HUES48 (cell line): ENCODE measurements at regions not wholly inside any gene's neighbourhood (a gene's known extent, or its start where the extent isn't known, plus 50 kb on each side); places are given as distances from the start of the nearest gene placed in this dataset.

Experiments
- H3K27ac ChIP-seq: one replicate; pipeline ENCODE4 v1.7.0; 2013; ENCODE audit warnings: low read depth, low read length, inconsistent platforms
- H3K27me3 ChIP-seq: 2 replicates; pipeline ENCODE4 v1.6.1; 2013; ENCODE audit warnings: mild to moderate bottlenecking, low read length; ENCODE audit not compliant: control insufficient read depth, insufficient read depth
- H3K36me3 ChIP-seq: 2 replicates; pipeline ENCODE4 v1.6.1; 2013; ENCODE audit warnings: low read length; ENCODE audit not compliant: control insufficient read depth, insufficient read depth
- H3K4me1 ChIP-seq: 2 replicates; pipeline ENCODE4 v1.6.1; 2013; ENCODE audit warnings: mild to moderate bottlenecking, low read length; ENCODE audit not compliant: control insufficient read depth, insufficient read depth
- H3K4me3 ChIP-seq: 2 replicates; pipeline ENCODE4 v1.5.1; 2013; ENCODE audit warnings: mild to moderate bottlenecking, low read depth, low read length
- H3K9ac ChIP-seq: 2 replicates; pipeline ENCODE4 v1.6.1; 2013; ENCODE audit warnings: mild to moderate bottlenecking, low read depth, low read length, moderate library complexity
- H3K9me3 ChIP-seq: 2 replicates; pipeline ENCODE4 v1.6.1; 2013; ENCODE audit warnings: low read length; ENCODE audit not compliant: control insufficient read depth, insufficient read depth

- H3K27ac ChIP-seq, result no peak overlapping the region
- no peaks in the 10 kb centered on the region for H3K9me3 ChIP-seq
- H3K4me3 ChIP-seq, result no peak overlapping the region
- H3K36me3 ChIP-seq, result no peaks in the 10 kb centered on the region
- H3K9ac ChIP-seq, result no peak overlapping the region
- H3K27me3 ChIP-seq, result no peaks in the 10 kb centered on the region
- peaks cover 15% of the 10 kb centered on the region for H3K4me1 ChIP-seq
Measured at GRCh38 chr5:164671640-164672039, 1166.2 kb downstream of the MAT2B start.

- Histone ChIP-seq H3K9ac (no peak overlapping the region), H3K4me1 (peaks cover 11% of the 10 kb centered on the region), H3K9me3 (no peaks in the 10 kb centered on the region), H3K4me3 (no peak overlapping the region), H3K27ac (no peak overlapping the region), H3K36me3 (no peaks in the 10 kb centered on the region), H3K27me3 (no peaks in the 10 kb centered on the region)
Measured at GRCh38 chr5:164672205-164672604, 1166.8 kb downstream of the MAT2B start.

GRCh38 chr5:164672931-164673694, 1167.7 kb downstream of the MAT2B start:
- H3K9ac ChIP-seq, result no peak overlapping the region
- no peaks in the 10 kb centered on the region for H3K27me3 ChIP-seq
- H3K9me3 ChIP-seq, result no peaks in the 10 kb centered on the region
- H3K4me3 ChIP-seq, result no peak overlapping the region
- H3K4me1 ChIP-seq, result peaks cover 11% of the 10 kb centered on the region
- no peak overlapping the region for H3K27ac ChIP-seq
- H3K36me3 ChIP-seq, result no peaks in the 10 kb centered on the region

DNA sequence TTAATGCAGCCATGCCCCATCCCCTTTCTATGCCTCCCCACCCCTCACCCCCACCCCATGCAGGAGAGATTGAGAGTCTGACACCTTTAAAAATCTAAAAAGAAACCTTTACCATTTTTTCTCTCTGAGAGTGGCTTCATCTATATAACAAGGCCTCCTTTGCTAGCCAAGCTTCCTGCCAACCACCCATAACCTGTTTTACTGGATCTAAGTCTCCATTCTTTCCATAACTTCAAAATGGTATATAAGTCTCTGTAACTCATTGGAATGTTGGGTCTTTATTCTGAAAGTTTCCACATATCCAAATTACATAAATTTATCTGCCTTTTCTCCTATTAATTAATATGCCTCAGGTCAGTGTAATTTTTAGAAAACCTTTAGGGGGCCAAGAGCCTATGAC, 1174.0 kb downstream of the MAT2B start:
- no peak overlapping the region for H3K9ac ChIP-seq
- H3K9me3 ChIP-seq, result no peaks in the 10 kb centered on the region
- H3K36me3 ChIP-seq, result no peaks in the 10 kb centered on the region
- no peaks in the 10 kb centered on the region for H3K27me3 ChIP-seq
- peaks cover 43% of the 10 kb centered on the region for H3K4me1 ChIP-seq
- H3K27ac ChIP-seq, result peak overlapping the region; percentile 91
- H3K4me3 ChIP-seq, result no peak overlapping the region

- H3K27me3 ChIP-seq, result no peaks in the 10 kb centered on the region
- peak overlapping the region; percentile 24; the same call in 1 of the 2 replicates for H3K9ac ChIP-seq
- H3K4me3 ChIP-seq, result peak overlapping the region; percentile 15
- no peaks in the 10 kb centered on the region for H3K9me3 ChIP-seq
- no peaks in the 10 kb centered on the region for H3K36me3 ChIP-seq
- peaks cover 40% of the 10 kb centered on the region for H3K4me1 ChIP-seq
- H3K27ac ChIP-seq, result peak overlapping the region; percentile 91
Measured at GRCh38 chr5:164680216-164680615, 1174.8 kb downstream of the MAT2B start.

DNA sequence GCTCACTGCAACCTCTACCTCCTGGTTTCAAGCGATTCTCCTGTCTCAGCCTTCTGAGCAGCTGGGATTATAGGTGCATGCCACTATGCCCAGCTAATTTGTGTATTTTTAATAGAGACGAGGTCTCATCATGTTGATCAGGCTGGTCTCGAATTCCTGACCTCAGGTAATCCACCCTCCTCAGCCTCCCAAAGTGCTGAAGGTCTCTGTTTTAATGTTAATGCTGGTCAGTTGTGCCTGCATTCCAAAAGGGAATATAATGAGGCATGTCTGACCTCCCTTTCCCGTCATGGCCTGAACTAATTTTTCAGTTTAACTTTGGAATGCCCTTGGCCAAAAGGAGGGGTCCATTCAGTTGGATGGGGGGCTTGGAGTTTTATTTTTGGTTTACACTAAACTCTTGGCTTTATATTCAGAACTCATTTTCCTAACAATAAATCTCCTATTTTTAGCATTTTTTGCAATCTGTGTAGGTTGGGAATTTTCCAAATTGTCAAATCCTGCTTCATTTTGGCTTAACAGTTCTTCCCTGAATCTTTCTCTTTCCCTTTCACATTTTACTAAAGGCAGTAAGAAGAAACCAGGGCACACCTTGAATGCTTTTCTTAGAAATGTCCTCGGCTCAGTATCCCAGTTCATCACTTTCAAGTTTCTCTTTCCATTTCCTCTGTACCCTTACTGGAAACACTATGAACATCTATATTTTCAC, 1175.5 kb downstream of the MAT2B start:
- H3K4me1 ChIP-seq, result peaks cover 33% of the 10 kb centered on the region
- no peaks in the 10 kb centered on the region for H3K36me3 ChIP-seq
- peak overlapping the region; percentile 91 for H3K27ac ChIP-seq
- H3K27me3 ChIP-seq, result no peaks in the 10 kb centered on the region
- peak overlapping the region; percentile 24 for H3K9ac ChIP-seq
- peak overlapping the region; percentile 5; the same call in 1 of the 2 replicates for H3K4me3 ChIP-seq
- H3K9me3 ChIP-seq, result no peaks in the 10 kb centered on the region

GRCh38 chr5:164687391-164687790, 1182.0 kb downstream of the MAT2B start:
- Histone ChIP-seq H3K4me3 (no peak overlapping the region), H3K27me3 (peaks cover 4% of the 10 kb centered on the region; the same call in 1 of the 2 replicates), H3K9me3 (no peaks in the 10 kb centered on the region), H3K27ac (no peak overlapping the region), H3K9ac (no peak overlapping the region), H3K4me1 (peaks cover 16% of the 10 kb centered on the region), H3K36me3 (no peaks in the 10 kb centered on the region)

- Histone ChIP-seq H3K36me3 (no peaks in the 10 kb centered on the region), H3K9ac (no peak overlapping the region), H3K4me1 (peaks cover 13% of the 10 kb centered on the region), H3K27ac (no peak overlapping the region), H3K27me3 (peaks cover 4% of the 10 kb centered on the region; the same call in 1 of the 2 replicates), H3K4me3 (no peak overlapping the region), H3K9me3 (no peaks in the 10 kb centered on the region)
Measured at GRCh38 chr5:164688437-164688836, 1183.0 kb downstream of the MAT2B start.

- Histone ChIP-seq H3K27ac (no peak overlapping the region), H3K27me3 (no peaks in the 10 kb centered on the region), H3K4me3 (no peak overlapping the region), H3K4me1 (peaks cover 15% of the 10 kb centered on the region), H3K9me3 (no peaks in the 10 kb centered on the region), H3K36me3 (no peaks in the 10 kb centered on the region), H3K9ac (no peak overlapping the region)
Measured at GRCh38 chr5:164708831-164709230, 1203.4 kb downstream of the MAT2B start.

DNA sequence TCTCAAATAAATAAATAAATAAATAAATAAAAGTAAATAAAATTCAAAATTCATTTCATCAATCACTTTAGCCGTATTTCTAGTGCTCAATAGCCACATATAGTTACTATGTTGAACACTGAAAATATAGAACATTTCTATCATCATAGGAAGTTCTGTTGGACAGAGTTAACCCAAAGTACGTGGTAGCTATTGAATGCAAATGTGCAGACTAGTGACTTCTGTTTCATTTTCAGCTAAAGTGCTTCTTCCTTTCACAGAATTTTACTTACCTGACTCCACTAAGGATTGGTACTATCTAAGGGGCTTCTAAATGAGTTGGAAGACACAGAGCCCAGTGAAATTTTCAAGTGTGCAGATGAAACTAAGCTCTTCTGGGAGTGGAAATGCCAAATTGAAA, 1208.3 kb downstream of the MAT2B start:
- no peaks in the 10 kb centered on the region for H3K36me3 ChIP-seq
- H3K9ac ChIP-seq, result no peak overlapping the region
- H3K27ac ChIP-seq, result no peak overlapping the region
- H3K4me1 ChIP-seq, result peaks cover 8% of the 10 kb centered on the region
- no peaks in the 10 kb centered on the region for H3K27me3 ChIP-seq
- no peaks in the 10 kb centered on the region for H3K9me3 ChIP-seq
- H3K4me3 ChIP-seq, result no peak overlapping the region

- Histone ChIP-seq H3K27ac (no peak overlapping the region), H3K4me1 (no peaks in the 10 kb centered on the region), H3K4me3 (no peak overlapping the region), H3K9me3 (no peaks in the 10 kb centered on the region), H3K27me3 (no peaks in the 10 kb centered on the region), H3K9ac (no peak overlapping the region), H3K36me3 (no peaks in the 10 kb centered on the region)
Measured at GRCh38 chr5:164721116-164721515, 1215.7 kb downstream of the MAT2B start.
